ENCODE measurements at regions not wholly inside any gene's neighbourhood (a gene's known extent, or its start where the extent isn't known, plus 50 kb on each side); places are given as distances from the start of the nearest gene placed in this dataset.

- DNase-seq, result no peak
These were observed 192.8 kb downstream of the SMIM20 start for GRCh38 chr4:26106776-26107175.

- no peak for DNase-seq
These were observed 194.0 kb downstream of the SMIM20 start for GRCh38 chr4:26108054-26108453.

GRCh38 chr4:26110493-26110892 is 196.5 kb downstream of the SMIM20 start:
- DNase-seq, result no peak

DNA sequence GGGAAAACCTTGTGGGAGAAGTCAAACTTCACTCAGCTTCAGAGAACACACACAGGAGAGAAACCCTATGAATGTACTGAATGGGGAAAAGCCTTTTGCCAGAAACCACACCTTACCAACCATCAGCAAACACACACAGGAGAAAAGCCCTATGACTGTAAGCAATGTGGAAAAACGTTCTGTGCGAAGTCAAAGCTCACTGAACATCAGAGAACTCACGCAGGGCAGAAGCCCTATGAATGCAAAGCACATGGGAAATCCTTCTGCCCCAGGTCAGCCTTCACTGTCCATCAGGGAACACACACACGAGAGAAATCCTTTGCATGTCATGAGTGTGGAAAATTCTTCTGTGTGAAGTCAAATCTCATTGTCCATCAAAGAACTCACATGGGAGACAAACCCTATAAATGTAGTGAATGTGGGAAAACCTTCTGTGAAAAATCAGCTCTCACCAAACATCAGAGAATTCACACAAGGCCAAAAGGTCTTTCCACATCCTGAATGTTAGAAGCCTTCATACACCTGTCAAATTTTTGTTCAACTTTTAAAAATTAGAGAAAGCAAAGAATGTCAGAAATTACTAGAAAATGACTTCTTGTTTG is 199.4 kb downstream of the SMIM20 start:
- no peak for DNase-seq

GRCh38 chr4:26116057-26116456 is 202.0 kb downstream of the SMIM20 start:
- no peak for DNase-seq

DNA sequence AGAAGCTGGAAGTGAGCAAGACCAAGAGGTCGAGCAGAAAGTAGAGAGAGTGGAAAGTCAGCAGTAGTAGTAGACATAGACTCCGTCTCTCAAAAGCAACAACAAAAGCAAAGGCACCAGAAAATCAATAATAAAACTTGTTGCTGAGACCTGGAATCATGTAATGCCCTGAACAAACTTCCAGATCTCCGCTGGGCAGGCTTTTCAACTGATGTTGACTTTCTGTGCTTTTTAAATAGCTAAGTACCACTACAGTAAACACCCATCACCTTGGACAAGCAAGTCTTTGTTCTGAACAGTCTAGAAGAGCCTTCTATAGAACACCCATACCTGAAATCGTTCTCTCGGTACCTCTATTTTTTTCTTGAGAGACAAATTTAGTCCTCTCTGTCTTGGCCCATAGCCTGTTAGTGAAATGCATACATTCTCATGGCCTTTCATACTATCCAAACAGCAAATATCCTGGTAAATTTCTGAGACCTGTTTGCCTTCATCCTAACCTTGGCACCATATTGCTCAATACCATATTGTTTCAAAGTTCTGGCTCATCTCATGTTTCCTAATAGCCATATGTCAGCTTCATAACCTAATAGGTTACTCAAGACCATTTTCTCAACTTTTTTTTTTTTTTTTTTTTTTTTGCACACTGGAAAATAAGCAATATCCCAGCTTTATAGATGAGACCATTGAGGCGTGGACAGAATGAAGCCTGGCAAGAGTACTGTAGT is 200.6 kb upstream of the RBPJ start:
- DNase-seq, result no peak

- DNase-seq, result no peak
These were observed 198.1 kb upstream of the RBPJ start for GRCh38 chr4:26122690-26123089.

DNA sequence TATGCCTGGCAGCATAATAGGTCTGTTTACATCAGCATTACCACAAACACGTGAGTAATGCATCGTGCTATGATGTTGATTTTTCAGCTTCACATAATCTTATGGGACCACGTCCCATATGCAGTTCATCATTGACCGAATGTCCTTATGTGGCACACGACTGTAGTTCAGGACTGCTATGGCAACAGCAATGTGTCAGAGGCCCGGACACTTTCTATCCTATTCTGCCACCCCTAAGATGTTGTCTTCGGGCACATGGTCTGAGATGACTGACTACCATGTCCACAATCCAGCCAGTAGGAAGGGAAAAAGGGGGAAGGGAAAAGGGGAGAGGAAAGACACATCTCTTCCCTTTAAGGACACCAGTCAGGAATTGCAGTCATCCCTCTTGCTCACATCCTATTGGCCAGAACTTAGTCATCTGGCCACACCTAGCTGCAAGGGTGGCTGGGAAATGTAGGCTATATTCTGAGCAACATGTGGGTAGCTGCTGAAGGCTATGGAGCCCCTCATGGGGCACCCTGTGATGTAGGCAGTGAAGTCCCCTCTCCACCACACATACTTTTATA is 196.0 kb upstream of the RBPJ start:
- DNase-seq, result no peak

GRCh38 chr4:26126143-26126718 is 194.6 kb upstream of the RBPJ start:
- DNase-seq, result no peak

DNA sequence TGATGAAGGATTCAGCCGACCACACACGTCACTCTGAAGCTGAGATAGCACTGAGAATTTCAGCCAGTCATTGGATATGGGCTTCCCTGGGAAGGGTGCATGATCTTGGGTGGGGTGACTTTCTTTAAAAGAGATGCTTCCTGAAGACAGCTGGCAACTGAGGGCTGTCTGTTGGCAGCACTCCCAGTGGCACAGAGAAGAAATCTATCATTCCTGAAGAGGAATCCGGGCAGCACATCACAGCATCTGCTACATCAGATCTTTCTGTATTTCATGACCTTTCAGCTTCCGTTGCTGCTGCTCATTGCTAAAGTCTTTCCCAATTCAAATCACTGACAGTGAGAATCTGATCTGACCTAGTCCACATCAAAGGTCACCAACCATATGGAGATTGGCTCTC is 193.8 kb upstream of the RBPJ start:
- no peak for DNase-seq

- DNase-seq, result no peak
These were observed 192.9 kb upstream of the RBPJ start for GRCh38 chr4:26127851-26128337.

DNA sequence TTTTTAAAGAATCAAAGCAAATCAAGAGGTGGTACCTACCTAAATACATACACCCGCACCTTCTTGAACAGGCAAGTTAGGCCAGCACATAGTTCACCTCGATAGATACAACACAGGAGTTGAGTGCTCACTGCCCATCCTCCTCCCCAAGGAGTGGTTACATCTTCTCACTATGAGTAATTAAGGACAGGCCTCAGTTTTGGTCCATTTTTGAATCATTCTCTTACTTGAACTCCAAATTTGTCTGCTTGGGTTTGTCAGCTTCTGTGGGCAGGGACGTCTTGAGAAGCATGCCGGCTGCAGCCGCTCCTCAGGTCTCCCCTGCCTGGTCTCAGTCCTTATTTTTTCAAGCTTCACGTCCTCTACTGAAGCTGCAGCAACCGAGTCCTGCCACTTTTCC is 190.6 kb upstream of the RBPJ start:
- no peak for DNase-seq

DNA sequence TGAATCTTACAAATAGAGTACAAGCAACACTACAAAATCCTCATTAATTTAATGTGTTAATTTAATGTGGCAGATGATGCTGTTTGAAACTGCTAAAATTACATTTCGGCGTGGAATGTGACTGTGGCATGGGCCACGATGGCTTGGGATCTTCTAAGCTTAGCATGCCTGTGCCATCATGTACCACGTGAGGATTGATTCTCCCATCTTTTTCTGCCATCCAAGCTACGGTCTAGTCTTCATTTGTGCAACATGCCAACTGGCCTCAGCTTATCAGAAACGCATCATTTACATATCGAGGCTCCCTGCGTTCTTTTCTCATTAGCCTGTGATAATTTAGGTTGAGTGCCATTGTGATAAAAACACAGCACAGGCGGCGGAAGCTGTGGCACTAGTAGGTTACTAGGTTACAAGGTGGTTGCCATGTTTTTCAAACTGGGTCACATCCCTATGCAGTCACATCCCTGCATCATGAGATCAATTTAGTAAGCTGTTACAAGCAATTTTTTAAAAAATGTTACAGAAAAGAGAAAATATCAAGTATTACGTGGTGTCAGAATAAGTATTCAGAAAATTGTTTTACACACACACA is 189.9 kb upstream of the RBPJ start:
- no peak for DNase-seq

DNA sequence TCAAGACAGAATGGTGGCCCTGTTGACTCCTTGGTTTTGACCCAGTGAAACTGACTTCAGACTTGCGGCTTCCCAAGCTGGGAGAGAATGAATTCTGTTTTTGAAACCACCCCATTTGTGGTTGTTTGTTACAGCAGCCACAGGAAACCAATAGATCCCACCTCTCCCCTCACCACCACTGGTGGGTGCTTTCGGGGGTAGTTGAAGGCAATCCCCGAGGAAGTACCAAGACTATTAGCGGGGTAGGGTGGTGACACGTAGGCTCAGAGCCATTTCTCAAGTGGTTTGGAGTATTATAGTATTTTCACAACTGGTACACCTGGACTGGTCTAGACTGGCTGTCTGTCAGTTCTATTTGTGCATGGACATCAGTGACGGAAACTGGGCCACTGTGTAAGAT is 189.1 kb upstream of the RBPJ start:
- no peak for DNase-seq

- DNase-seq, result peak; percentile 7
These were observed 188.0 kb upstream of the RBPJ start for GRCh38 chr4:26132858-26133257.

- no peak for DNase-seq
These were observed 187.0 kb upstream of the RBPJ start for GRCh38 chr4:26133840-26134239.

GRCh38 chr4:26135331-26135730 is 185.5 kb upstream of the RBPJ start:
- no peak for DNase-seq

- no peak for DNase-seq
These were observed 184.2 kb upstream of the RBPJ start for GRCh38 chr4:26136615-26137014.

- DNase-seq, result no peak
These were observed 183.5 kb upstream of the RBPJ start for GRCh38 chr4:26137288-26137687.

GRCh38 chr4:26139310-26139924 is 181.4 kb upstream of the RBPJ start:
- no peak for DNase-seq

GRCh38 chr4:26140150-26140898 is 180.5 kb upstream of the RBPJ start:
- peak; percentile 40 for DNase-seq

- no peak for DNase-seq
These were observed 179.6 kb upstream of the RBPJ start for GRCh38 chr4:26141051-26141721.

All from right hindlimb (tissue), 1 donor.